ENCODE measurements at regions not wholly inside any gene's neighbourhood (a gene's known extent, or its start where the extent isn't known, plus 50 kb on each side); places are given as distances from the start of the nearest gene placed in this dataset.

DNA sequence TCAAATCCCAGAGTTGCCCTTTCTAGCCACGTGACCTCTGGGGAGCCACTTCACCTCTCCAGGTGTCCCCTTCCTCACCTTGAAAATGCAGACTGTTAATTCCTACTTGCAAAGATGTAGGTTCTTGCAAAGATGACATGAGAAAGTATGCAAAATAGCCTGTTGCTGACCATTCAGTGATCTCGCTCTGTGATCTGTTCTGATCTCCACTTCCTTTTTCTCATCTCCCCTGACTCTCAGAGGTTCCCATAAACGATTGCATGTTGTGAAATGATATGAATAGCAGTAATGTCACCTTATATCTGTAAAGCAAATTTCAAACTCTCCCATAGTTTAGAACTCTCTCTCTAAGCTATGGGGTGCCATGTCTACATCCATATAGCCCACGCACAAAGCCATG is 182.3 kb downstream of the TMEM132E start:
- H3K4me2 ChIP-seq (replicated peaks; ENCODE audit: extremely low read depth, low read length, poor library complexity, severe bottlenecking), result no peak overlapping the region
- no peaks in the 10 kb centered on the region for H4K20me1 ChIP-seq (ENCODE audit: insufficient read depth, low read length)
- Mint-ChIP-seq H3K36me3 (no peaks in the 10 kb centered on the region), H3K4me3 (no peak overlapping the region), H3K9me3 (no peaks in the 10 kb centered on the region), H3K4me1 (no peaks in the 10 kb centered on the region), H3K27me3 (ENCODE audit: low read depth in 3 of 3) (peaks cover 1 to 5% (median 3%) of the 10 kb centered on the region in 3 donors), H3K27ac (no peak overlapping the region)
- H3K4me3 ChIP-seq (replicated peaks in 1 of 3; ENCODE audit: low read depth in 2 of 3, low read length in 3 of 3), result no peak overlapping the region
- no peak overlapping the region for H3K9ac ChIP-seq (ENCODE audit: insufficient read depth, low read length, poor library complexity, severe bottlenecking)
- no peaks in the 10 kb centered on the region for H3K4me1 ChIP-seq (ENCODE audit: control insufficient read depth in 1 of 2, insufficient read depth in 2 of 2, low read length in 2 of 2)
- intact Hi-C loops (cut with micrococcal nuclease), result no loop called here
- H3K27ac ChIP-seq (ENCODE audit: low read depth in 1 of 2, low read length in 2 of 2), result no peak overlapping the region
- no peak for DNase-seq
- H3K27me3 ChIP-seq (ENCODE audit: control insufficient read depth in 2 of 2, insufficient read depth in 2 of 2, low read length in 2 of 2), result no peaks in the 10 kb centered on the region
- H3K36me3 ChIP-seq (replicated peaks in 1 of 2; ENCODE audit: control insufficient read depth in 1 of 2, insufficient read depth in 2 of 2, low read length in 2 of 2), result no peaks in the 10 kb centered on the region
- H3K79me2 ChIP-seq (ENCODE audit: insufficient read depth, low read length), result no peaks in the 10 kb centered on the region
- H3K9me3 ChIP-seq (replicated peaks in 1 of 2; ENCODE audit: control insufficient read depth in 1 of 2, insufficient read depth in 1 of 2, low read length in 2 of 2), result no peaks in the 10 kb centered on the region
- no peak overlapping the region for H2AFZ ChIP-seq (ENCODE audit: insufficient read depth, low read depth, low read length, poor library complexity, severe bottlenecking)
- TF ChIP-seq, protein P1, sequence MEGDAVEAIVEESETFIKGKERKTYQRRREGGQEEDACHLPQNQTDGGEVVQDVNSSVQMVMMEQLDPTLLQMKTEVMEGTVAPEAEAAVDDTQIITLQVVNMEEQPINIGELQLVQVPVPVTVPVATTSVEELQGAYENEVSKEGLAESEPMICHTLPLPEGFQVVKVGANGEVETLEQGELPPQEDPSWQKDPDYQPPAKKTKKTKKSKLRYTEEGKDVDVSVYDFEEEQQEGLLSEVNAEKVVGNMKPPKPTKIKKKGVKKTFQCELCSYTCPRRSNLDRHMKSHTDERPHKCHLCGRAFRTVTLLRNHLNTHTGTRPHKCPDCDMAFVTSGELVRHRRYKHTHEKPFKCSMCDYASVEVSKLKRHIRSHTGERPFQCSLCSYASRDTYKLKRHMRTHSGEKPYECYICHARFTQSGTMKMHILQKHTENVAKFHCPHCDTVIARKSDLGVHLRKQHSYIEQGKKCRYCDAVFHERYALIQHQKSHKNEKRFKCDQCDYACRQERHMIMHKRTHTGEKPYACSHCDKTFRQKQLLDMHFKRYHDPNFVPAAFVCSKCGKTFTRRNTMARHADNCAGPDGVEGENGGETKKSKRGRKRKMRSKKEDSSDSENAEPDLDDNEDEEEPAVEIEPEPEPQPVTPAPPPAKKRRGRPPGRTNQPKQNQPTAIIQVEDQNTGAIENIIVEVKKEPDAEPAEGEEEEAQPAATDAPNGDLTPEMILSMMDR (IDR thresholded peaks at IDR 0.05), result no peak
- WGBS (ENCODE audit: insufficient coverage), result no CpG with 5 or more reads among the region's 4 CpGs

DNA sequence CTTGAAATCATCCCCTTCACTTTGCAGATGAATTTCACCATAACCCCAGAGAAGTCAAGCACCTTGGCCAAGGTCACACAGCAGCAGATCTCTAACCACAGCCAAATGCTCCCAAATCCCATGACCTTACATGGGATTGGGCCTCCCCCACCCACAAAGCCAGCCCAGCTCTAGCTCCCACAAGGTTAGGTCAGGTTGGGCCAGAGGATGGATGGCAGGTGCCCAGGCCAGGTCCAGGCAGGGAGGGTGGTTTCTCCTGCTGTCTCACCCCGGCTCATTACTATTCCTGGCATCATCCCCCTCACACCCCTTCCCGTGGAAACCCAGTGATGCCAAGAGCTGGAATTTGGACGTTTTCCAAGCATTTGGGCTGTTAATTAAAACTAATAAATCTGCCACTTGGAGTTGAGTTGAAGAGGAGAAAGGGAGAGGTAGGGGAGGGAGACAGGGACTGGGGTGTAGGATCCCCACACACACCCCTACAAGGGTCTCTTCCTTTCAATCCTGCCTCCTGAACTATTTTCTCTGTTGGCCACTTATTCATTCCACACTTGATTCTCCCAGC is 181.6 kb downstream of the TMEM132E start:
- Histone ChIP-seq H3K27me3 (ENCODE audit: control insufficient read depth in 2 of 2, insufficient read depth in 2 of 2, low read length in 2 of 2) (no peaks in the 10 kb centered on the region), H3K9ac (ENCODE audit: insufficient read depth, low read length, poor library complexity, severe bottlenecking) (no peak overlapping the region), H3K4me3 (replicated peaks in 1 of 3; ENCODE audit: low read depth in 2 of 3, low read length in 3 of 3) (no peak overlapping the region), H3K4me2 (replicated peaks; ENCODE audit: extremely low read depth, low read length, poor library complexity, severe bottlenecking) (no peak overlapping the region), H3K79me2 (ENCODE audit: insufficient read depth, low read length) (no peaks in the 10 kb centered on the region), H3K9me3 (replicated peaks in 1 of 2; ENCODE audit: control insufficient read depth in 1 of 2, insufficient read depth in 1 of 2, low read length in 2 of 2) (no peaks in the 10 kb centered on the region), H3K4me1 (ENCODE audit: control insufficient read depth in 1 of 2, insufficient read depth in 2 of 2, low read length in 2 of 2) (no peaks in the 10 kb centered on the region), H3K36me3 (replicated peaks in 1 of 2; ENCODE audit: control insufficient read depth in 1 of 2, insufficient read depth in 2 of 2, low read length in 2 of 2) (no peaks in the 10 kb centered on the region), H3K27ac (ENCODE audit: low read depth in 1 of 2, low read length in 2 of 2) (no peak overlapping the region), H4K20me1 (ENCODE audit: insufficient read depth, low read length) (no peaks in the 10 kb centered on the region), H2AFZ (ENCODE audit: insufficient read depth, low read depth, low read length, poor library complexity, severe bottlenecking) (no peak overlapping the region)
- no CpG with 5 or more reads among the region's 3 CpGs for WGBS (ENCODE audit: insufficient coverage)
- H3K4me1 Mint-ChIP-seq, result no peaks in the 10 kb centered on the region
- H3K36me3 Mint-ChIP-seq, result no peaks in the 10 kb centered on the region
- TF ChIP-seq, protein P1 (IDR thresholded peaks at IDR 0.05), result no peak
- peaks cover 0 to 3% (median 1%) of the 10 kb centered on the region in 3 donors for H3K27me3 Mint-ChIP-seq (ENCODE audit: low read depth in 3 of 3)
- intact Hi-C loops (cut with micrococcal nuclease), result no loop called here
- no peak for DNase-seq
- H3K9me3 Mint-ChIP-seq, result no peaks in the 10 kb centered on the region
- no peak overlapping the region for H3K4me3 Mint-ChIP-seq
- no peak overlapping the region for H3K27ac Mint-ChIP-seq
